HG03432 (cell line): ENCODE measurements at regions not wholly inside any gene's neighbourhood (a gene's known extent, or its start where the extent isn't known, plus 50 kb on each side); places are given as distances from the start of the nearest gene placed in this dataset.

Experiments
- ATAC-seq: cut with Tn5 transposase; IDR thresholded peaks from one replicate; pipeline ENCODE4 v1.9.1; 2021; ENCODE audit warnings: mild to moderate bottlenecking, moderate library complexity; ENCODE audit not compliant: unreplicated experiment

DNA sequence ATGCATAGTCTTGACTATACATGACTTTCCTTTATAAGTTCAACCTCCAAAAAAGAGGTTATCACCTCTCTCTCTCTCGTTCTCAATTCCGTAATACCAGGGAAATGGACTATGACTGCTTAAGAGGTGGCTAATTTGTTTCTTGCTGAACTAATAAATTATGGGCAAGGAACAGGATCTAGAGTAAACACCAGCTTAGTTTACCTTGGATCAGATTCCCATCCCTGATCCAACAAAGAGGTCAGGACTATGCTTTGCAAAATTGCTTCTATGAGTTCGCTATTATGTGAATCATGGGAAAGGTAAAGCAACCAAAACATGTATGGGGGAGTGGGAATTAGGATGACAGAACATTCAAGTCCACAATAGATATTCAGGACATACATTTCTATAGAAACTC lies 630.7 kb downstream of the HACE1 start:
- ATAC-seq = no peak

DNA sequence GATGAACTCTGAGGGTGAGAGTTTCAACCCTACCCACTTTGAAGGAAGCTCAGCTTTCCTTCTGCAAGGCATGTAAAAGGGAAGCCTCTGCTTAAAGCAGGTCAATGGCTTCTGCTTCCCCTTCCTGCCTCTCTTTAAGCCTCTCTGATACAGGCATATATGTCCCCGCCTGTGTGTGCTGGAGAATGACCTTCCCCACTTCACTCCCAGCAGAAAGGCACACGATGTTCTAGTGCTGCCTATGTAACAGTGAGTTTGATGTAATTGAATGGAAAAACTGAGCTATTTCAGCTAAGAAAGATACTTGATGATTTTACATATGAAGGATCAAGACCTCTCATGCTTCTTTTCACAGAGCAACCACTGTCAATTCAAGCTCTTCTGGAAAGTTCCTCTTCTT lies 632.2 kb downstream of the HACE1 start:
- no peak for ATAC-seq

DNA sequence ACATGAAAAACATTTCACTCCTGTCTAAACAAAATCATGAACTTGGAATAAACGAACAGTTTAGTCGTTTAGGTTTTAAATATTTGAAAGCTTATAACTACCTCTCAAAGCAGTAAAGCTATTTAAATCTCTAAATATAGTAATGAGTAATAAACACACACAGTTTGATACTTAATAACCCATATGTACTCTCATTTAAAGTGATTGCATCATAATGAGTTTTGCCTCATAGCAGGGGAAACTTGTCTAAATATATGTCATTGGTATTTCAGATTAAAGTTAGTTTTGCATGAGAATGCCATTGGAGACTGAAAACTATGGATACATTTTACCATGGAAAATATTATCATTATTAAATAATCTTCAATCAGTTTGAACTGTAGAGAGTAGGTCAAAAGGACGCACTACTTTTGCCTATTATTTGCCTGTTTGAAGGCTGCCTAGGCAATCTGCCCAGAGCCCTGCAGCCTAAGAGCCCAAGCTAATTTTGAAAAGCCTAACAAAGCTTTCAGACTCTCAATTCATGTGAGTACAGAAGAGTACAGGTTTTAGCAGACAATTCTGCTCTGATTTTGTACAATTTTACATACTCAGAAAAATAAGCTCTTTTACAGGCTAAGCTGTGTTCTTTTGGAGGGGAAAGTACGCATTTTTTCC lies 632.8 kb downstream of the HACE1 start:
- no peak for ATAC-seq

DNA sequence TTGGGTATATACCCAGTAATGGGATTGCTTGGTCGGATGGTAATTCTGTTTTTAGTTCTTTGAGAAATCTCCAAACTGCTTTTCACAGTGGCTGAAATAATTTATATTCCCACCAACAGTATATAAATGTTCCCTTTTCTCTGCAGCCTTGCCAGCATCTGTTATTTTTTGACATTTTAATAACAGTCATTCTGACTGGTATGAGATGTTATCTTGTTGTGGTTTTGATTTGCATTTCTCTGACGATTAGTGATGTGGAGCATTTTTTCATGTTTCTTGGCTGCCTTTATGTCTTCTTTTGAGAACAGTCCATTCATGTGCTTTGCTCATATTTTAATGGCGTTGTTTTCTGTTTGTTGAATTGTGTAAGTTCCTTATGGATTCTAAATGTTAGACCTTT lies 641.6 kb downstream of the HACE1 start:
- no peak for ATAC-seq

DNA sequence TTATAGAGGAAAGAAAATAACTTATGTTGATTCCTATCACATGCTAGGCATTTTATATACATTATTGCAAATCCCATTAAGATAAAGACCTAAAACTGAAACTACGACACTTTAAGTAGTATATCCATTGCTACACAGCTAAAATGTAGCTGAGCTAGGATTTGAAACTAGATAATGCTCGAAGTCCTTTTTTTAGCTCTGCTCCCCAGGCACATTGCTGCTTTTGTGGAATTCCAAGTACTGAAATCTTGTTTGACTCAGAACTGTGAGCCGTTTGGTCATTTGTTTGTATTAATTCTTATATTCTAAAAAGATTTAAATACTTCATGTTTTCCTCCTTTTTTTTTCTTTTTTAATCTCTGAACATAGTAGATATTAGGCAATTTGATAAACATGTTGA lies 644.8 kb downstream of the HACE1 start:
- no peak for ATAC-seq

DNA sequence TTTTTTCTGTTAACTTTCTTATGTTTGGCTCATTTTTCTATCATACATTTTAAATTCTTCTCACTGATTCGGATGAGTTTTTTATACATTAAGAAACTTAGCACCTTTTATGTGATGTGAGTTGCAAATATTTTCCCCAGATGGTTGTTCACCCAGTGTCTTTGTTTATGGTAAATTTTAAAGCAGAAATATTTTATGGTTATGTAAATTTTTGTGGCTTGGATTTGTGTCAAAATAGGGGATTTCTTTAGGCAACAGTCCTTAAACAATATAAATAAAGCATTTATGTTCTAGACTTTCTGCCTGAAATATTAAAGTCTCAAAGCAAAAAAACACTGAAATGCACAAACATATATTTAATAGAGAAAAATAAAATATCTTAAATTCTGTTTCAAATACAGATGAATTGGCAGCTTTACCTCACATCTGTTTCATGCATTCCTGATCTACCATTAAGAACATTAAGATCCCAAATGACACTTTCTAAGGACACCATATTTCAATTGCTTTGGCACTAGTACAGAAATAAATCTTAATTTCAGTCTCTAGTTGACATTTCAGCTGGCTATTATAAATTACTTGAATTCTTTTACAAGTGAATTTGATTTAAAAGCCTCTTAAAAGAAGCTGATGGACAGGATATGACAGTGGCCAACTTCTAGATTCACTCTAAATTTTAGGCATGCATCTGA lies 646.6 kb downstream of the HACE1 start:
- ATAC-seq = no peak

DNA sequence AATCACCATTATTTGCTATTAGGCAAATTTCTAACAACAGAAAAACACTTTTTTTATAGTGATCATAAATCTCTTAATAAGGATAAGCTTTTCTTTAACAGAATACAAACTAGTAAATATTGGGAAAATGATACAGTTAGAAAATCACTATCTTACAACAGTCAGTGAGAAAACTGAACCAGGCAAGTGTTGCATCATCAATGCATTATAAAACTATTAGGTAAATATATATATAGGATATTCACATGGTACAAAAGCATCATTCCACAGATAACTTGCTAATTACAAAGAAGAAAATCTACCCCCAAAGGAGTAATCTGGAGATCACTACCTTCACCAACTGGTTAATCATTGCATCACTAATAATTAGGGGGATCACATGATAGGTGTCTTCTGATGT lies 652.1 kb downstream of the HACE1 start:
- no peak for ATAC-seq

DNA sequence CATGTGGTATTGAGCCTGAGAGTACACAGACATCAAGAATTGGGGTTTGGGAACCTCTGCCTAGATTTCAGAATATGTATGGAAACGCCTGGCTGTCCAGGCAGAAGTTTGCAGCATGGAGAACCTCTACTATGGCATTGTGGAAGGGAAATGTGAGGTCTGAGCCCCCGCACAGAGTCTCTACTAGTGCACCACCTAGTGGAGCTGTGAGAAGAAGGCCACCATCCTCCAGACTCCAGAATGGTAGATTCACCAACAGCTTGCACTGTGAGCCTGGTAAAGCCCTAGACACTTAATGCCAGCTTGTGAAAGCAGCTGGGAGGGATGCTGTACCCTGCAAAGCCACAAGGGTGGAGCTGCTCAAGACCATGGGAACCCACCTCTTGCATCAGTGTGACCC lies 658.2 kb downstream of the HACE1 start:
- ATAC-seq = no peak

DNA sequence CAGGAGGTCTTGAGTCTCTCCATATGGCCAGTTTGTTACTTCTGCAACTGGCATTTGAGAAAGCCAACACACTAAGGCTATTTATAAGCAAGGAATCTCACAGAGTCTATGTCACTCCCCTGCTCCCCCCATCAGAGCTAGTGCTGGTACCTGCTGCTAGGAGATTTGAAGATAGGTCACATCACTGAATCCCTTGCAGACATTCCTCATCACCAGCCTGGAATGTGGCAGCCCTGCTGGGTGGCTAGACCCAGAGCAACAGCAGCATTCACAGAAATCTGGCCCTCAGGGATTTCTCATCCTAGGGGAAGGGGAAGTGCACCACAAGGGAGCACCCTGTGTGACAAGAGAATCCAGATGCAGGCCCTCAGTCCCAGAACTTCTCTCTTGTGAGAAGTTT lies 672.1 kb downstream of the HACE1 start:
- no peak for ATAC-seq

DNA sequence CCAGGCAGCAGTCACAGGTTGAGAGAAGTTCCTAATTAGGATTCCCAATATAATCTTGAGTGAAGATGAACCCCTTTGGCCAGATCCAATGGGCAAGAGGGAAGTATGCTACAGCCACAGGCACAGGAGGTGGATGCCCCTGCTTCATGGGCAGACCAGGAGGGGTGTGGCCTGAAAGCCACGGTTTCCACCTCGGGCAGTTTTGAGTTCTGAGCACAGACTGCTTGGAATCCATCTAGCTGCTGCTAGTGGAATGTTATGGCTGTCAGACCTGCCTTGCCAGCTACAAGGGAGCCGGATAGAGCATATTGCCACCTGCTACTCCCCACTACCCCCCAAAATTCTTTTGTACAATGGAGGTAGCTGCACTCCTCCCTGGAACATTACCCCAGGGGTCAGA lies 672.9 kb downstream of the HACE1 start:
- ATAC-seq = no peak

DNA sequence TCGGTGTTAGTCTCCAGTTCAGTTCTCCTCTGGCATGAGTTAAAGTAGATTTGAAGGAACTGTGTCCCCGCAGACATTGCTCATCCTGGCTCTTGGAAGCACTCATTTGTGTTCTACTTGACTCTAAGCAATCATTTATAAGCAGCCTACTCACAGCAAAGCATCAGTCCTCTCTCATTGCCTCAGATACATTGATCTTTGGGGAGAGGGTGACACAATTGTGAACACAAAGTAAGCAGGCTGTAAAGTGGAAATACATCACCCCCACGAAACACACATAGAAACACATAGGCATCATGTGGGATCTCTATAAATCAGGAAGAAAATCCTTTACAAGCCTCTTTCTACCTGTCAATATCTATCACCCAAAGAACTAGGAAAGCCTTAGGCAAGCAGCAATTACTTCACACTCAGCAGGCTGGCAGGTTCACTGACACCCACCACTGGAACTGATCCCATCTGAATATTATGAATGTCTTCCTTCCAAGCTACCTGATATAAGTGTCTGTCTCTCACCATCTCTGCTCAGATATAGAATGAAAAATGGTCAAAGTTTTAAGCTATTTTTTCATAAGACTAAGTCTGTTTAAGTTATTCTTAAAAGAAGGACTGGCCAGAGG lies 675.8 kb downstream of the HACE1 start:
- ATAC-seq = no peak

DNA sequence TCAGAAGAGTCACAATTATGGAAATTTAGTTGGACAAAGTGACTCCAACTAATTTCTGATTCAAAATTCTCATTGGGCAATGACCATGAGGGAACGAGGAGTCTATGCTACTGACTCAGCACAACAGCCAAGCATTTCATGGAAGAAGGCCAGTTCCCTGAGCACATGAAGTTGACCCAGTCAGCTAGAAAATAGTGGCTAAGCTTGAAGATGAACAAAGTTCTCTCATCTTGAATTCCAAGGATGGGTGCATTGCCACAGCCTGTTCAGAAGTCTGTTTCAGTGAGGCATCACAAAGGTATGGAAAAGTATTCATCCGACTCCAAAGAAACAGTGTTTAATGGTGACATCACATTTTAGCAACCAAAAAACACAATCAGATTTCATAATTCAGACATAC lies 676.9 kb downstream of the HACE1 start:
- ATAC-seq = no peak

DNA sequence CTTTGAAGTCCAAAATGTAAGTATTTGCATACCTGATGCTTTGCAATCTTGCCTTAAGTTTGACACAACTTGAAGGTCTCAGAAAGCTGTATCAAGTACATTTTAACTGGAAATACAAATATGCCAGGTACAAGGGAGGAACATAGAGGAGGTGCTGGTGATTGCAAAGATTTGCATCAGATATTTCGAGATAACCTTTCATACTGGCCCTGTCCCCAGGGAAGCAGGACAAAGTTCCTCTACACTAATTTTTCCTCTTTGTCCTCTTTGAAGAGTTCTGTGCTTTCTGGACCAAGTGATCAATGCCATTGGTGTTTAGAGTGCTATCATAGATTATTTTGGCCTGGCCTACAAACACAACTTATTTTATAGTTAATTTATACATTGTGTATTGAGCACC lies 686.1 kb downstream of the HACE1 start:
- ATAC-seq = no peak

DNA sequence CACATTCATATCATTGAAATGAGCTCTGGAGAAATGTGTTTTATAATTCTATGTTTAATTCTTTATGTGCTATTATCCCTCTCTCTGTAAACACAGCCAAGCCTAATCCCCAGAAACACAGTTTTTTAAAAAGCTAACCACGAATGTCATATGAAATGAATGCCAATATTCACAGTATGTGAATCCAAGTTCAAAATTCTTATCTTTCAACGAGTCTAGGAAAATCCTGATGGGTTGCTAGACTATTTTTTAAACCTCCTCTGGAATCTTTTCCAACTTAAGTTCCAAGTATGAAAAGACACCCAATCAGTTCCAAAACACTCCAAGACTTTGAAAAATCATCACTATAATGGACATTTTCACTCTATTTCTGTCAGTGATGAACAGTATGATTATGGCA lies 689.3 kb downstream of the HACE1 start:
- ATAC-seq = no peak

DNA sequence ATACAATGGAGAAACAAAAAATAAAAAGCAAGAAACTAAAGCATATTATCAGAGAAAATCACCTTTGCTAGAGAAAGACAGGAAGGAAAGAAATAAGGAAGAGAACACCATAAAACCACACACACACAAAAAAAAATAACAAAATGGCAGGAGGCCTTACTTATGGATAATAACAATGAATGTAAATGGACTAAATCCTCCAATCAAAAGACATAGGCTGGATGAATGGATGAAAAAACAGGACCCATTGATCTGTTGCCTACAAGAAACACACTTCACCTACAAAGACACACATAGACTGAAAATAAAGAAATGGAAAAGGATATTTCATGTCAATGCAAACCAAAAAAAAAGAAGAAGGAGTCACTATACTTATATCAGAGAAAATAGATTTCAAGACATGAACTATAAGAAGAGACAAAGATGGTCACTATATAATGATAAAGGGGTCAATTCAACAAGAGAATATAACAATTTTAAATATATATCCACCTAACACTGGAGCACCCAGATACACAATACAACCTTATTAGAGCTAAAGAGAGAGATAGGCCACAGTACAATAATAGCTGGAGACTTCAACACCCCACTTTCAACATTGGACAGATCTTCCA lies 693.6 kb downstream of the HACE1 start:
- no peak for ATAC-seq

DNA sequence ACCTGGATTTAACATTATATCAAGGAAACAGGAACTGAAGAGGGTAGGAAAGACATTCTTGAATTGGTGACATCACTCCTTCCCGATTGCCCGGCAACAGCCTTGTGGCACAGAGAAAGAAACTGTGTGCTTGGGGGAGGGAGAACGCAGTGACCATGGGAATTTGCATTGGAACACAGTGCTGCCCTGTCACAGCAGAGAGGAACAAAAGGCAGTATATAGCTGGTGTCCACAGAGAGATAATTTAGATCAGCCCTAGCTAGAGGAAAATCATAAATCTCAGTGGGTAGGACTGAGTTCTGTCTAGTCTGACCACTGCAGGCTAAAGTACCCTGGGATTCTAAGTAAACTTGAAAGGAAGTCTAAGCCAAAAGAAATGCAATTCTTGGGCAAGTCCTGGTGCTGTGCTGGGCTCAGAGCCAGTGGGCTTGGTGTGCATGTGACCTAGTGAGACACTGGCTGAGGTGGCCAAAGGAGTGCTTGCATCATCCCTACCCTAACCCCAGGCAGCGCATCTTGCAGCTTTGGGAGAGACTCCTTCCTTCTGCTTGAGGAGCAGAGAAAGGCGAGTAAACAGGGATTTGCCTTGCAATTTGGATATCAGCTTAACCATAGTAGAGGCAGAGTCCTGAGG lies 697.6 kb downstream of the HACE1 start:
- no peak for ATAC-seq

DNA sequence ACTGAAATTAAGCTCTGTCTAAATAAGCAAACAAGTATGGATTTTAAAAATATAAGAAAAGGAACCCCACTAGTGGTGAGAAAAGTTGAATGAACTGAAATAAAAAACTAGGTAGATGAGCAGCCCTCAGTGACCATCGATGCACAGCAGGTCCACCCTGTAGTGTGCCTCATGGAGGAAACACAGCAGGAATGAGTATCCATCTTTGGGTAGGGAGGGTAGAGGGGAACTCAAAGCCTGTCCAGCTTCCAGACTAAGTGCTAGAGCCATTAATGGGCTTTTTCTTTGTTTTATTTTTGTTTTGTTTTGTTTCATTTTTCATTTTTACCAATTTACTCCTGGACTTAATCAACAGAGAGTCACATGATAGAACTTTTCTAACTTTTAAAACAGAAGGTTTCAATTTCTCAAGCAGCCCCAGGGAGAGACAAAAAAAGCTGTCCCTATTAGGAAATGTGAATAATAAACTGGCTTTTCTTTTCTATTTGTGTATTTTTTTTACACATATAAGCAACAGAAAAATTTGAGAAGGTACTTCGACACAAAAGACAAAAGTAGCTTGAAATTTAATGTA lies 700.6 kb downstream of the HACE1 start:
- ATAC-seq = peak; percentile 67

DNA sequence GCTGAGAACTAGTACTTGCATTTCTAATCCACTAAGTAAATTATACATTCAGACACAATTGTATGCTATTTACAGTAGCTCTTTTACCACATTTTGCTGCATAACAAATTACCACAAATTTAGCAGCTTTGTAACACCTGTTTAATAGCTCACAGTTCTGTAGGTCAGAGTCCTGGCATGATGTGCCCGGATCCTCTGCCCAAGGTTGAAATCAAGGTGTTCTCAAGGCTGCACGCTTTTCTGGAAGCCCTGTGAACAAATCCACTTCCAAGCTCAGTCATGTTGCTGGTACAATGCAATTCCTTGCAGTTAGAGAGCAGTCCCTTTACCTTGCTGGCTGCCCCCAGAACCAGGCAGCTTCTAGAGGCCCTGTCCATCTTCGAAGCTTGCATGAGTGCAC lies 716.0 kb downstream of the HACE1 start:
- ATAC-seq = no peak

DNA sequence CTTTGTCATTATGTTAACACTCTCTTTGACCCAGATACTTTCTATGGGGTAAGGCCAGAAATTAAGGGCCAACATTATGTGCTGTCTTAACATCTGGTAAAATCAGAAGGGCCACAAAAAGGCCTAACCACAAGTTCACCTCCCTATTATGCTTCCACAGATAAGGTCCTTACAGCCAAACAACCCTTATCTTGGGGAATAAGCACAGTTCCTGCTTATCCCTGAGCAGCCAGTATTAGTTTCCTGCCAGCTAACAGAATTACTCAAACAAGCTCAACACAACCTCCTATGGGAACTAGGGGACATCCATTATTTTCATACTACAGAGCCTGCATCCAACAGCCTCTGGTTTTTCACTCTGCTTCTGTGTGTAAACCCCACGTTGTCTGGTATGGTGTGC lies 724.8 kb downstream of the HACE1 start:
- no peak for ATAC-seq

DNA sequence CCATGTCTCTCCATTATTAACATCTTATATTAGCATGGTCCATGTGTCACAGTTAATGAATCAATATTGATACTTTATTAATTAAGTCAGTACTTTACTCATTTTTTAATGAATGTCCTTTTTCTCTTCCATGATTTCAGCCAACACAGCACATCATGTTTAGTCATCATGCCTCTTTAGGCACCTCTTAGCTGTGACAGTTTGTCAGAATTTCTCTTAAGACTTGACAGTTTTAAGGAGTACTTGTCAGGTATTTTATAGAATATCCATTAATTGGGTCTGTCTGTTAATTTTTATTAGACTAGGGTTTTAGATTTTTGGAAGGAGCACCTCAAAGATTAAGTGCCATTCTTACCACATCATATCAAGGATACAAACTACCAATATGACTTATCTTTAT lies 729.4 kb downstream of the HACE1 start:
- no peak for ATAC-seq

DNA sequence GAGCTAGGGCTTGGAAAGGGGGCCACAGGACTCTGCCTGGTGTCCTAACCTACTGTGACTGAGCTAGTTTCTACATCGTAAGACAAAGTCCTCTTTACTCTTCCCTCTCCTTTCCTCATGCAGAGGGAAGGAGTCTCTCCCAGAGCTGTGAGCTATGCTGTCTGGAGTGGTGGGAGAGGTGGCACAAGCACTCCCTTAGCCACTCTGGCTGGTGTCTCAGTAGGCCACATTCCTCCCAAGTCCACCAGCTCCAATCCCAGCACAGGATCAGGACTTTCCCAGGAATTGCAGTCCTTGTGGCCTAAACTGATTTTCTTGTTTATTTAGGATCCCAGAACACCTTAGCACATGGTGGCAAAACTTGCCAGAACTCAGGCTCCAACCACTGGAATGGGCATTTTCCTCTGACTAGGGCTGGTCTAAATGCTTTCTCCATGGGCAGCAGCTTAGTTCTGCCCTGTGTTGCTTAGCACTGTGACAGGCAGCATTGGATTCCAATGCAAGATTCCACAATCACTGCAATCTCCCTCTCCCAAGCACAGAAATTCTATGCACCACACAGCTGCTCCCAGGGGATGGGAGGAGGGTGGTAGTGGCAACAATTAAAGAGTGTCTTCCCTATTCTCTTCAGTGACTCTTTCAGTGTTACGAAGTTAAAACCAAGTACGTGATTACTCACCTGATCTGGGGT lies 733.3 kb downstream of the HACE1 start:
- no peak for ATAC-seq
